Prostate gland (tissue), 2 donors: ENCODE measurements at regions not wholly inside any gene's neighbourhood (a gene's known extent, or its start where the extent isn't known, plus 50 kb on each side); places are given as distances from the start of the nearest gene placed in this dataset.

Experiments
- POLR2A ChIP-seq: fragments of 450-650 bp; IDR thresholded peaks from one replicate; pipeline ENCODE4 v1.6.1; 2016; ENCODE audit warnings: antibody characterized with exemption, mild to moderate bottlenecking
- POLR2AphosphoS5 ChIP-seq: sonication (generic); formaldehyde crosslinking; IDR thresholded peaks from one replicate; pipeline ENCODE4 v1.6.1; 2017; ENCODE audit warnings: antibody characterized with exemption
- TF ChIP-seq, protein P1 (sequence below), 4 experiments: fragments of 200-600 bp in 2 of 4; fragments of 450-650 bp in 2 of 4; sonication (generic) in 2 of 4; IDR thresholded peaks; 1 replicate in 3 of 4; 2 replicates in 1 of 4; pipeline ENCODE4 v1.5.1; 2016 to 2019; ENCODE audit warnings: antibody characterized with exemption in 4 of 4, mild to moderate bottlenecking in 2 of 4, moderate library complexity in 2 of 4

DNA sequence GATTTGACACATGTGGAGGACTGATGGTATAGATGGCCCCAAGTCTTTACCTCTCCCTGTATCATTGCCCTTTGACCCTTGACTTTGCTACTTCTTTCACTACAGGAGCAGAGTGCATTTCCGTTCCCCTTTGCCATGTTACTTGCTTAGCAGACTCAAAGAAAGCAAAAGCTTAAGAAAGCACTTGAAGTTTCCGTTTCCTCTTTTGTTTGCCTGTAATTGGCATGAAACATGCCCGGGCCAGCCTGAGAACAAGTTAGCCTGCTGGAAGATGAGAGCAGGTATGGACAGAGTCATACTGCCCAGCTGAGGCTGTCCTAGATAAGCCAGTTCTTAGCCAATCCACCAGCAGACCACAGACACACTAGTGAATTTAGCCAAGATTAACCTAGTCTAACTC is 206.0 kb downstream of the BCOR start:
- TF ChIP-seq POLR2A (no peak), POLR2AphosphoS5 (peak; percentile 68)
- TF ChIP-seq, protein P1, sequence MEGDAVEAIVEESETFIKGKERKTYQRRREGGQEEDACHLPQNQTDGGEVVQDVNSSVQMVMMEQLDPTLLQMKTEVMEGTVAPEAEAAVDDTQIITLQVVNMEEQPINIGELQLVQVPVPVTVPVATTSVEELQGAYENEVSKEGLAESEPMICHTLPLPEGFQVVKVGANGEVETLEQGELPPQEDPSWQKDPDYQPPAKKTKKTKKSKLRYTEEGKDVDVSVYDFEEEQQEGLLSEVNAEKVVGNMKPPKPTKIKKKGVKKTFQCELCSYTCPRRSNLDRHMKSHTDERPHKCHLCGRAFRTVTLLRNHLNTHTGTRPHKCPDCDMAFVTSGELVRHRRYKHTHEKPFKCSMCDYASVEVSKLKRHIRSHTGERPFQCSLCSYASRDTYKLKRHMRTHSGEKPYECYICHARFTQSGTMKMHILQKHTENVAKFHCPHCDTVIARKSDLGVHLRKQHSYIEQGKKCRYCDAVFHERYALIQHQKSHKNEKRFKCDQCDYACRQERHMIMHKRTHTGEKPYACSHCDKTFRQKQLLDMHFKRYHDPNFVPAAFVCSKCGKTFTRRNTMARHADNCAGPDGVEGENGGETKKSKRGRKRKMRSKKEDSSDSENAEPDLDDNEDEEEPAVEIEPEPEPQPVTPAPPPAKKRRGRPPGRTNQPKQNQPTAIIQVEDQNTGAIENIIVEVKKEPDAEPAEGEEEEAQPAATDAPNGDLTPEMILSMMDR (IDR thresholded peaks at IDR 0.05): no peak
